GM23338 (cell line): ENCODE measurements at regions not wholly inside any gene's neighbourhood (a gene's known extent, or its start where the extent isn't known, plus 50 kb on each side); places are given as distances from the start of the nearest gene placed in this dataset.

Source experiments
- ATAC-seq: fragments of 200-7000 bp; cut with Tn5 transposase; 3 replicates; pipeline ENCODE4 v1.9.1; 2020
- DNase-seq: peaks from one replicate; pipeline ENCODE4 v3.0.0-alpha.2; 2015; ENCODE audit warnings: low spot score
- H2AFZ ChIP-seq: fragments of 200-600 bp; sonication (generic); 2 replicates; pipeline ENCODE4 v1.8.0; 2016; ENCODE audit warnings: antibody characterized with exemption, mild to moderate bottlenecking, moderate library complexity
- H3F3A ChIP-seq: fragments of 200-600 bp; sonication (generic); replicated peaks from 2 replicates; pipeline ENCODE4 v1.8.0; 2017; ENCODE audit warnings: antibody characterized with exemption, mixed run types, low read depth
- H3K27ac ChIP-seq: fragments of 200-600 bp; sonication (generic); 2 replicates; pipeline ENCODE4 v1.6.1; 2016; ENCODE audit warnings: low read depth
- H3K27me3 ChIP-seq: fragments of 200-600 bp; sonication (generic); 2 replicates; pipeline ENCODE4 v1.8.0; 2016; ENCODE audit warnings: mild to moderate bottlenecking, mixed run types, moderate library complexity; ENCODE audit not compliant: insufficient read depth
- H3K36me3 ChIP-seq: fragments of 200-600 bp; sonication (generic); 2 replicates; pipeline ENCODE4 v1.8.0; 2016; ENCODE audit warnings: mild to moderate bottlenecking; ENCODE audit not compliant: insufficient read depth
- H3K4me1 ChIP-seq: fragments of 200-600 bp; sonication (generic); 2 replicates; pipeline ENCODE4 v1.8.0; 2016; ENCODE audit warnings: mild to moderate bottlenecking, moderate library complexity; ENCODE audit not compliant: insufficient read depth
- H3K4me2 ChIP-seq: fragments of 200-600 bp; sonication (generic); 2 replicates; pipeline ENCODE4 v1.7.1; 2017; ENCODE audit warnings: mixed run types
- H3K4me3 ChIP-seq: fragments of 200-600 bp; sonication (generic); 2 replicates; pipeline ENCODE4 v1.6.1; 2016; ENCODE audit warnings: mixed run types
- H3K79me2 ChIP-seq: fragments of 200-600 bp; sonication (generic); replicated peaks from 2 replicates; pipeline ENCODE4 v1.8.0; 2017; ENCODE audit warnings: mild to moderate bottlenecking; ENCODE audit not compliant: insufficient read depth
- H3K9me2 ChIP-seq: fragments of 200-600 bp; sonication (generic); 2 replicates; pipeline ENCODE4 v1.8.0; 2017; ENCODE audit not compliant: insufficient read depth
- H4K20me1 ChIP-seq: fragments of 200-600 bp; sonication (generic); replicated peaks from 2 replicates; pipeline ENCODE4 v1.8.0; 2017; ENCODE audit warnings: mild to moderate bottlenecking; ENCODE audit not compliant: insufficient read depth
- H3K27ac Mint-ChIP-seq: 2 replicates; pipeline ENCODE4 v1.8.0; 2020; ENCODE audit warnings: inconsistent platforms, mild to moderate bottlenecking, moderate library complexity, mixed read lengths
- H3K27me3 Mint-ChIP-seq: 3 replicates; pipeline ENCODE4 v1.8.0; 2022; ENCODE audit warnings: low read depth, mild to moderate bottlenecking, moderate library complexity, mixed read lengths, inconsistent platforms; ENCODE audit not compliant: insufficient read depth, poor library complexity
- H3K36me3 Mint-ChIP-seq: 3 replicates; pipeline ENCODE4 v1.8.0; 2021; ENCODE audit warnings: low read depth, mild to moderate bottlenecking, inconsistent platforms, moderate library complexity, mixed read lengths
- H3K4me1 Mint-ChIP-seq: 3 replicates; pipeline ENCODE4 v1.8.0; 2020; ENCODE audit warnings: mild to moderate bottlenecking, inconsistent platforms, mixed read lengths
- H3K4me3 Mint-ChIP-seq: 3 replicates; pipeline ENCODE4 v1.8.0; 2021; ENCODE audit warnings: moderate library complexity, mild to moderate bottlenecking, inconsistent platforms, mixed read lengths
- H3K9me3 Mint-ChIP-seq: 3 replicates; pipeline ENCODE4 v1.8.0; 2020; ENCODE audit warnings: moderate library complexity, mild to moderate bottlenecking, inconsistent platforms, mixed read lengths
- EZH2phosphoT487 ChIP-seq: fragments of 200-600 bp; sonication (generic); IDR thresholded peaks from one replicate; pipeline ENCODE4 v1.8.1; 2018; ENCODE audit warnings: antibody characterized with exemption; ENCODE audit not compliant: unreplicated experiment
- NANOG ChIP-seq: IDR thresholded peaks from 2 replicates; pipeline ENCODE4 v1.6.1; 2016; ENCODE audit warnings: antibody characterized with exemption, borderline replicate concordance
- POLR2AphosphoS5 ChIP-seq: IDR thresholded peaks from 2 replicates; pipeline ENCODE4 v1.6.1; 2016; ENCODE audit warnings: antibody characterized with exemption, low read depth
- REST ChIP-seq: IDR thresholded peaks from one replicate; pipeline ENCODE4 v1.6.1; 2018; ENCODE audit warnings: antibody characterized with exemption; ENCODE audit not compliant: unreplicated experiment
- ZNF331 ChIP-seq: fragments of 250-450 bp; sonication (Bioruptor Pico); IDR thresholded peaks from 2 replicates; pipeline ENCODE4 v1.5.0; 2020; ENCODE audit warnings: low read depth, mild to moderate bottlenecking, moderate library complexity
- ZNF462 ChIP-seq: fragments of 250-450 bp; sonication (Bioruptor Pico); IDR thresholded peaks from 2 replicates; pipeline ENCODE4 v1.5.0; 2020; ENCODE audit warnings: mild to moderate bottlenecking, moderate library complexity

- TF ChIP-seq ZNF462 (CRISPR knock-in tag) (no peak), EZH2phosphoT487 (no peak), ZNF331 (CRISPR knock-in tag) (no peak), POLR2AphosphoS5 (no peak)
These were observed 204.6 kb downstream of the PTBP2 start (continued) for GRCh38 chr1:96926176-96926575.

GRCh38 chr1:96927125-96927524, 205.5 kb downstream of the PTBP2 start:
- Histone ChIP-seq H3F3A (no peaks in the 10 kb centered on the region), H3K4me2 (no peak overlapping the region), H2AFZ (no peak overlapping the region), H3K27me3 (no peaks in the 10 kb centered on the region), H3K4me3 (no peak overlapping the region), H3K36me3 (no peaks in the 10 kb centered on the region), H3K79me2 (no peaks in the 10 kb centered on the region), H3K4me1 (no peaks in the 10 kb centered on the region), H4K20me1 (no peaks in the 10 kb centered on the region), H3K27ac (no peak overlapping the region), H3K9me2 (peaks cover 3% of the 10 kb centered on the region)
- peak; percentile 31; the same call in 1 of the 3 replicates for ATAC-seq
- TF ChIP-seq REST (no peak), EZH2phosphoT487 (no peak), NANOG (no peak)
- H3K36me3 Mint-ChIP-seq, result peaks cover 24% of the 10 kb centered on the region; the same call in 2 of the 3 replicates
- H3K27me3 Mint-ChIP-seq, result no peaks in the 10 kb centered on the region
- no peaks in the 10 kb centered on the region for H3K4me1 Mint-ChIP-seq
- no peak overlapping the region for H3K27ac Mint-ChIP-seq
- no peak overlapping the region for H3K4me3 Mint-ChIP-seq
- DNase-seq, result no peak
- peaks cover 36% of the 10 kb centered on the region for H3K9me3 Mint-ChIP-seq
